Mesenchymal stem cell (in vitro differentiated cells and primary cell): ENCODE measurements at regions not wholly inside any gene's neighbourhood (a gene's known extent, or its start where the extent isn't known, plus 50 kb on each side); places are given as distances from the start of the nearest gene placed in this dataset.

Experiments
- DNase-seq: peaks from one replicate; pipeline ENCODE4 v3.0.0-alpha.2; 2013
- H2AFZ ChIP-seq: one replicate; pipeline ENCODE4 v1.6.1; 2013; ENCODE audit warnings: low read depth, mild to moderate bottlenecking, control low read depth, inconsistent platforms, low read length, moderate library complexity
- H2AK5ac ChIP-seq: 2 replicates; pipeline ENCODE4 v1.6.1; 2013; ENCODE audit warnings: low read length, moderate library complexity, mild to moderate bottlenecking, inconsistent platforms; ENCODE audit not compliant: severe bottlenecking
- H2BK120ac ChIP-seq: one replicate; pipeline ENCODE4 v1.6.1; 2013; ENCODE audit warnings: low read depth, mild to moderate bottlenecking, inconsistent platforms, low read length, moderate library complexity
- H2BK12ac ChIP-seq, 2 experiments: one replicate each; pipeline ENCODE4 v1.6.1; 2013; ENCODE audit warnings: inconsistent platforms in 2 of 2, low read length in 2 of 2, mild to moderate bottlenecking in 2 of 2, moderate library complexity in 2 of 2, control low read depth in 1 of 2
- H2BK15ac ChIP-seq: one replicate; pipeline ENCODE4 v1.6.1; 2013; ENCODE audit warnings: mild to moderate bottlenecking, low read depth, inconsistent platforms; ENCODE audit not compliant: poor library complexity, severe bottlenecking
- H2BK5ac ChIP-seq: 2 replicates; pipeline ENCODE4 v1.6.1; 2013; ENCODE audit warnings: low read depth, mild to moderate bottlenecking, low read length, control low read depth, inconsistent platforms; ENCODE audit not compliant: poor library complexity, severe bottlenecking
- H3K14ac ChIP-seq, 2 experiments: one replicate each; pipeline ENCODE4 v1.6.1; 2013; ENCODE audit warnings: inconsistent platforms in 2 of 2, low read length in 2 of 2, control low read depth in 1 of 2, mild to moderate bottlenecking in 1 of 2, moderate library complexity in 1 of 2
- H3K18ac ChIP-seq, 2 experiments: one replicate each; pipeline ENCODE4 v1.6.1; 2013; ENCODE audit warnings: inconsistent platforms in 2 of 2, low read length in 2 of 2, control low read depth in 1 of 2, low read depth in 1 of 2, mild to moderate bottlenecking in 1 of 2
- H3K23ac ChIP-seq, 2 experiments: one replicate each; pipeline ENCODE4 v1.6.1; 2013; ENCODE audit warnings: inconsistent platforms in 2 of 2, low read length in 2 of 2, mild to moderate bottlenecking in 2 of 2, moderate library complexity in 2 of 2, control low read depth in 1 of 2
- H3K27ac ChIP-seq: 2 replicates; pipeline ENCODE4 v1.5.1; 2013; ENCODE audit warnings: mild to moderate bottlenecking, moderate library complexity, low read length, control low read depth, inconsistent platforms; ENCODE audit not compliant: poor library complexity, severe bottlenecking
- H3K27me3 ChIP-seq, 2 experiments: 2 replicates each; pipeline versions ENCODE4 v1.6.1 to v1.7.0; 2013; ENCODE audit warnings: low read length in 2 of 2, mild to moderate bottlenecking in 2 of 2, moderate library complexity in 2 of 2, control low read depth in 1 of 2, inconsistent platforms in 1 of 2; ENCODE audit not compliant: control insufficient read depth in 1 of 2, insufficient read depth in 1 of 2
- H3K36me3 ChIP-seq, 2 experiments: 2 replicates each; pipeline versions ENCODE4 v1.6.1 to v1.7.0; 2013; ENCODE audit warnings: low read length in 2 of 2, control low read depth in 1 of 2, inconsistent platforms in 1 of 2, low read depth in 1 of 2, mild to moderate bottlenecking in 1 of 2; ENCODE audit not compliant: insufficient read depth in 2 of 2, control insufficient read depth in 1 of 2
- H3K4ac ChIP-seq, 2 experiments: one replicate each; pipeline ENCODE4 v1.6.1; 2013; ENCODE audit warnings: inconsistent platforms in 2 of 2, low read length in 2 of 2, mild to moderate bottlenecking in 2 of 2, moderate library complexity in 2 of 2, control low read depth in 1 of 2, low read depth in 1 of 2
- H3K4me1 ChIP-seq: 2 replicates; pipeline ENCODE4 v1.6.1; 2013; ENCODE audit warnings: low read depth, low read length, control low read depth; ENCODE audit not compliant: control insufficient read depth, insufficient read depth
- H3K4me2 ChIP-seq: 2 replicates; pipeline ENCODE4 v1.6.1; 2013; ENCODE audit warnings: low read length, mild to moderate bottlenecking, inconsistent platforms; ENCODE audit not compliant: poor library complexity, severe bottlenecking
- H3K4me3 ChIP-seq, 2 experiments: 2 replicates each; pipeline versions ENCODE4 v1.5.1 to v1.7.0; 2013; ENCODE audit warnings: low read length in 2 of 2, mild to moderate bottlenecking in 2 of 2, control low read depth in 1 of 2, low read depth in 1 of 2; ENCODE audit not compliant: insufficient read depth in 1 of 2
- H3K79me1 ChIP-seq: replicated peaks from 2 replicates; pipeline ENCODE4 v1.6.1; 2013; ENCODE audit warnings: mild to moderate bottlenecking, control low read depth, low read length, inconsistent platforms; ENCODE audit not compliant: poor library complexity, severe bottlenecking
- H3K9ac ChIP-seq: 2 replicates; pipeline ENCODE4 v1.7.0; 2013; ENCODE audit warnings: mild to moderate bottlenecking, low read length, moderate library complexity
- H3K9me3 ChIP-seq: 2 replicates; pipeline ENCODE4 v1.7.0; 2013; ENCODE audit warnings: mild to moderate bottlenecking, low read length; ENCODE audit not compliant: control insufficient read depth
- H4K8ac ChIP-seq: one replicate; pipeline ENCODE4 v1.6.1; 2013; ENCODE audit warnings: inconsistent platforms, mild to moderate bottlenecking, low read length, moderate library complexity
- H4K91ac ChIP-seq: one replicate; pipeline ENCODE4 v1.6.1; 2013; ENCODE audit warnings: mild to moderate bottlenecking, low read length, inconsistent platforms
- WGBS: methylation state at CpG from one replicate; pipeline ENCODE4 v1.1.7; 2013; ENCODE audit warnings: mixed read lengths; 5-methylcytosine and 5-hydroxymethylcytosine counted together

DNA sequence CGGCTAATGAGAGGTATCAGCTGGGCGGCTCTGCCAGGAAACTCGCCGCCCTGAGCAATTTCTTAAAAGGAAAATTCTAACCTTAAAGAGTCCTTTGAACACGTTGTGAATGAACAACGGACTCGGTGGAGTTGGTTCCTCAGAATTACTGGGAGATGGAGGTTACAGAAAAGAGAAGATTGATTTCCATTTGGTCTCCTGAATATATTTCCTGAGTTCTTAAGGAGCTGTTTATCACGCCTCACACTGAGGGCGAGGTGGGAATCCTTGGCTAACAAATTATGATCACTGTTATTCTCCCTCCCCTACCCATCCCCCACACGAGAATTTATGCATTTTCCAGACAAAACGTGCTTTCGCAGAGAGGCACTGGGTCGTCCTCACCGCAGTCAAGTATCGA, 194.5 kb upstream of the C14orf180 start:
- Histone ChIP-seq H3K23ac (no peak overlapping the region), H3K4me3 (no peak overlapping the region), H3K9ac (no peak overlapping the region), H3K9me3 (no peaks in the 10 kb centered on the region), H4K8ac (no peak overlapping the region), H2BK5ac (no peak overlapping the region), H3K4ac (no peak overlapping the region), H2BK120ac (no peak overlapping the region), H3K79me1 (no peaks in the 10 kb centered on the region), H2AK5ac (no peak overlapping the region), H2AFZ (no peak overlapping the region), H3K27ac (no peak overlapping the region), H2BK15ac (no peak overlapping the region), H3K14ac (no peak overlapping the region), H3K27me3 (peaks cover 0 to 29% of the 10 kb centered on the region in 2 experiments), H3K4me1 (no peaks in the 10 kb centered on the region), H3K4me2 (no peak overlapping the region), H3K36me3 (no peaks in the 10 kb centered on the region), H2BK12ac (no peak overlapping the region), H3K18ac (no peak overlapping the region), H4K91ac (no peak overlapping the region)
- no peak for DNase-seq
- whole genome bisulfite sequencing, result 77% methylated on average over 15 of the region's 15 CpGs

DNA sequence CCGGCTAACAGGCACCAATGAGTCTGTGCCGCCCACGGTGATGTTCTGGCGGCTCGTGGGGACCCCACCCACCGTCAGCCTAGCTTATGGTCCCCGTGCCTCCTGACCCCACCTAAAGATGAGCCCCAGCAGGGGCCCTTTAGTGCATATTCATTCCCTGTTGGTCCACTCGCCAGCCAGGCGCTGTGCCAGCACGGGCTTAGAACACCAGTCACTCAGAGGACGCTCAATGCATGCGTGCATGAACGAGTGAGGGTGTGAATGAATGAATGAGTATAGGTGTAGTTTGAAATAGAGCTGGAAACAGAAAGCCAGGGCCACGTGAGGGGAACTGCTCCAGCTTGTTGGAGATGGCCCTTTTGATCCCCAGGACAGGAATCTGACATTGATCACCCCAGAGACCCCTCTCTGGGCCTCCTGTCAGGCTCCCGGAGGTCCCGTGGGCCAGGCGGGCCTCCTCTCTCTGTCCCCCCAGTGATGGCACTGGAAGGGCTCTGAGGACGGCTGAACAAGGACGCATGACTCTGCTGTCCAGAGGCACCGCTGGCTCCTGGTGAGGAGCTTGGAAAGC, 193.9 kb upstream of the C14orf180 start:
- peaks cover 0 to 24% of the 10 kb centered on the region in 2 experiments for H3K27me3 ChIP-seq
- no peak overlapping the region for H2BK120ac ChIP-seq
- H3K18ac ChIP-seq, result no peak overlapping the region
- H2BK15ac ChIP-seq, result peak overlapping the region; percentile 36
- H3K4ac ChIP-seq, result no peak overlapping the region
- H3K23ac ChIP-seq, result no peak overlapping the region
- no peak overlapping the region for H3K14ac ChIP-seq
- no peak overlapping the region for H4K8ac ChIP-seq
- no peaks in the 10 kb centered on the region for H3K79me1 ChIP-seq
- H3K9me3 ChIP-seq, result no peaks in the 10 kb centered on the region
- no peak overlapping the region for H2AK5ac ChIP-seq
- no peaks in the 10 kb centered on the region for H3K4me1 ChIP-seq
- H4K91ac ChIP-seq, result no peak overlapping the region
- H2BK5ac ChIP-seq, result no peak overlapping the region
- no peak overlapping the region for H3K4me3 ChIP-seq
- H3K36me3 ChIP-seq, result no peaks in the 10 kb centered on the region
- 77% methylated on average over 20 of the region's 20 CpGs for WGBS
- no peak overlapping the region for H3K4me2 ChIP-seq
- H3K9ac ChIP-seq, result no peak overlapping the region
- DNase-seq, result no peak
- no peak overlapping the region for H2AFZ ChIP-seq
- H2BK12ac ChIP-seq, result no peak overlapping the region
- H3K27ac ChIP-seq, result no peak overlapping the region

DNA sequence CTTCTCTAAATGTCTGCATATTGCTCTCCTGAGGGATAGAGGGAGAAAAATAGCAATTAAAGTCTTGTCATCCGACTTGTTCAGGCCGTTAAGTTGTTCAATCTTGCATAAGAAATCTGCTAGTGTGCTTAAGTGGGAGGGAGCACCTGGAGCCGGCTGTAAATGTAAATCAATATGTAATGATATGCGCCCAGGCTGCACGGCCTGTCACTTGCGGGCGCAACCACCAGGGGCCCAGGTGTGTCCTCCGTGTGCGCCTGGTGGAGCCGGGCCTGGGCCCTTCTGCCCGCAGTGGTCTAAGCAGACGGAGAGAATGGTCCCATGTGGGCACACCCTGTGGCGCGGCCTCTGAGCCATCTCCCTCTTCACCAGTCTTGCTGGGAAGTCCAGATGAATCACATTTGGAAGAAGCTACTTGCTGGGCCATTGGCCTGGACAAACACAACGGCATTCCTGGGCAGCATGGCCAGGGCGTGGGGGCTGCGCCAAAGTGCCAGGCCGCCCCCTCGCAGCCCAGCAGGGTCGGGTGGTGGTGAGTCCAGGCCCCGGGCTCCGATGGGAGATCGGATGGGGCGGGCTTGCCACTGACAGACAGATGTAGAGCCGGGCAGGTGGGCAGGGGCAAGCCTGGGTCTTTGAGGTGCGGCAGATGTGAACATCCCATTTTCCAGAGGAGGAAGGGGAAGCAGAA, 193.3 kb upstream of the C14orf180 start:
- Histone ChIP-seq H3K27ac (no peak overlapping the region), H3K79me1 (no peaks in the 10 kb centered on the region)

DNA sequence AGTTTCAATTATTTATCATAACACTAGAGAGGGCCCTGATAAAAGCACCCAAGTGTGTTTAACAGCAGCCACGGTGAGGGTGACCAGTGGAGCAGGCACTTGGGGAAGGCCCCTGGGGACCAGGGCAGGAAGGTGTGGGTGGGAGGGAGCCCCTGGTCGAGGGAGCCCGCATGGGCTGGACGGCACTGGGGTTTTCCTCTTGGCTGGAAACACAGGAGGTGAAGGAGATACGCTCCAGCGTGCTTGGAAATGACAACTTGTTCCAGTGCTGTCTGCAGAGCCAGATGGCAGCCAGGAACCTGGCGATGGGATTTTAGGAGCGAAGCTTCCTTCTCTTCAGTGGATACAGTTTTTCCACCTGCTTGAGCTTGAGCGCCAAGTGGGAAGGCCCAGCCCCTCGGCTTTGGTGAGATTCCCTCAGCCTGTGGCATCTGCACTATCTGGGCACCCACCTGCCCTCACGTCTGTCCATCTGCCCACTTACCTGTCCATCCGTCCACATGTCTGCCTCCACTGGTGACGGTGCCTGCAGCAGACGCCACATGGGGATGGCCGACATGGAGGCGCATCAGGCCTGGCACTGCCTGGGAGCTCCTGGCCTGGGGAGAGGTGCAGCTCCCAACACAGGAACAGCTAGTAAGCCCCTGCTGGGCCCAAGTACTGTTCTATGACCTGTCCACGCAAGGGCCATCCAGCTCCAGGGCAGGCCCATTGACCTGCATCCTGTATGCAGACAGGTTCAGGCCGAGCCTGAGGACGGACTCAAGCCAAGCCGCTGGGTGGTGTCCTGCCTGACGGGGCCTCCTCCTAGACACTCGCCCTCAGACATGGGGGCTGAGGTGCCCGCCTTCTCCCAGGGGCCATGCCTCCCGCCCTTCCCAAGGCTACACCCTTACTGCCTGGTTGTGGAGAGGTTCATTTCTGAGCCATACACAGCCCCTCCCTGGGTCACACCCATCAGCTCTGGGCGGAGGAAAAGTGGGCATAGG, 192.2 kb upstream of the C14orf180 start:
- Histone ChIP-seq H2AFZ (no peak overlapping the region), H2BK120ac (no peak overlapping the region), H2BK12ac (no peak overlapping the region), H3K36me3 (no peaks in the 10 kb centered on the region), H4K91ac (no peak overlapping the region), H3K14ac (no peak overlapping the region), H3K4me3 (no peak overlapping the region), H4K8ac (no peak overlapping the region), H3K18ac (no peak overlapping the region), H3K4me2 (no peak overlapping the region), H2BK5ac (no peak overlapping the region), H3K9ac (no peak overlapping the region), H3K4me1 (no peaks in the 10 kb centered on the region), H3K23ac (no peak overlapping the region), H2BK15ac (no peak overlapping the region), H3K79me1 (no peaks in the 10 kb centered on the region), H3K27ac (no peak overlapping the region), H3K27me3 (peaks cover 0 to 17% of the 10 kb centered on the region in 2 experiments), H3K4ac (no peak overlapping the region), H3K9me3 (no peaks in the 10 kb centered on the region), H2AK5ac (no peak overlapping the region)
- WGBS, result 84% methylated on average over 24 of the region's 25 CpGs
- DNase-seq, result no peak

More for the DNA sequence above, 193.3 kb upstream of the C14orf180 start:
- 90% methylated on average over 26 of the region's 26 CpGs for WGBS
- Histone ChIP-seq H2BK12ac (no peak overlapping the region), H2AK5ac (no peak overlapping the region), H3K4me3 (peak overlapping the region in 1 of 2 experiments; percentile 7), H2BK120ac (no peak overlapping the region), H2BK15ac (no peak overlapping the region), H3K14ac (no peak overlapping the region), H3K4me2 (no peak overlapping the region), H3K18ac (no peak overlapping the region), H3K9ac (no peak overlapping the region), H3K4ac (no peak overlapping the region), H3K23ac (no peak overlapping the region), H3K27me3 (peaks cover 0 to 20% of the 10 kb centered on the region in 2 experiments), H4K8ac (no peak overlapping the region), H2AFZ (no peak overlapping the region), H3K36me3 (no peaks in the 10 kb centered on the region), H3K4me1 (no peaks in the 10 kb centered on the region), H2BK5ac (no peak overlapping the region), H3K9me3 (no peaks in the 10 kb centered on the region), H4K91ac (no peak overlapping the region)
- DNase-seq, result no peak
